ENCODE measurements at regions not wholly inside any gene's neighbourhood (a gene's known extent, or its start where the extent isn't known, plus 50 kb on each side); places are given as distances from the start of the nearest gene placed in this dataset.

GRCh38 chrX:115494161-115494560 is 66.8 kb upstream of the PLS3 start:
- Histone ChIP-seq H3K36me3 (ENCODE audit: control insufficient read depth in 4 of 4, insufficient read depth in 3 of 4, low read depth in 1 of 4, low read length in 3 of 4) (no peaks in the 10 kb centered on the region), H3K27ac (ENCODE audit: low read depth in 1 of 2, low read length in 2 of 2) (no peak overlapping the region), H3K9me3 (ENCODE audit: control insufficient read depth in 4 of 4, low read length in 3 of 4) (no peaks in the 10 kb centered on the region), H3K4me3 (ENCODE audit: low read depth in 1 of 3, low read length in 3 of 3) (no peak overlapping the region), H3K9ac (ENCODE audit: low read depth in 1 of 2, low read length in 2 of 2) (no peak overlapping the region), H3K4me1 (ENCODE audit: control insufficient read depth in 4 of 4, insufficient read depth in 4 of 4, low read length in 3 of 4) (peaks cover 0 to 6% (median 3%) of the 10 kb centered on the region in 4 donors), H3K27me3 (ENCODE audit: control insufficient read depth in 4 of 4, insufficient read depth in 4 of 4, low read length in 3 of 4) (peaks cover 0 to 3% (median 0%) of the 10 kb centered on the region in 4 donors)
- TF ChIP-seq TAF1 (conservative IDR thresholded peaks at IDR 0.05): no peak
- no peak for TF ChIP-seq ATF3 (IDR thresholded peaks at IDR 0.05)
- TF ChIP-seq MAX (IDR thresholded peaks at IDR 0.05): no peak
- TF ChIP-seq HNF4A (conservative IDR thresholded peaks at IDR 0.05): no peak
- TF ChIP-seq EGR1 (IDR thresholded peaks at IDR 0.05; ENCODE audit: low read depth in 2 of 2): no peak
- no peak for TF ChIP-seq FOXA2 (IDR thresholded peaks at IDR 0.05)
- no peak for TF ChIP-seq RXRA (IDR thresholded peaks at IDR 0.05)
- no peak for TF ChIP-seq SP1 (IDR thresholded peaks at IDR 0.05)
- TF ChIP-seq GABPA (IDR thresholded peaks at IDR 0.05 in 1 of 2, conservative IDR thresholded peaks at IDR 0.05 in 1 of 2): no peak
- no peak for TF ChIP-seq REST (IDR thresholded peaks at IDR 0.05)
- TF ChIP-seq FOXA1 (IDR thresholded peaks at IDR 0.05): no peak
- TF ChIP-seq CTCF (IDR thresholded peaks at IDR 0.05; ENCODE audit: low read depth, low read length, missing input control): no peak
- no peak for TF ChIP-seq NR2F2 (IDR thresholded peaks at IDR 0.05)
- no peak for TF ChIP-seq HNF4G (IDR thresholded peaks at IDR 0.05)
- 81% methylated on average over 3 of the region's 3 CpGs for WGBS
- no peak for DNase-seq (ENCODE audit: low spot score)

- no peaks in the 10 kb centered on the region for H3K27me3 ChIP-seq (ENCODE audit: control insufficient read depth in 4 of 4, insufficient read depth in 4 of 4, low read length in 3 of 4)
- peak overlapping the region in 1 of 2 donors; percentile 42 for H3K27ac ChIP-seq (ENCODE audit: low read depth in 1 of 2, low read length in 2 of 2)
- H3K9me3 ChIP-seq (ENCODE audit: control insufficient read depth in 4 of 4, low read length in 3 of 4): no peaks in the 10 kb centered on the region
- no peaks in the 10 kb centered on the region for H3K36me3 ChIP-seq (ENCODE audit: control insufficient read depth in 4 of 4, insufficient read depth in 3 of 4, low read depth in 1 of 4, low read length in 3 of 4)
- 73% methylated on average over 3 of the region's 3 CpGs for WGBS
- TF ChIP-seq YY1 (IDR thresholded peaks at IDR 0.05): peak; percentile 20
- no peak for TF ChIP-seq ATF3 (IDR thresholded peaks at IDR 0.05)
- no peaks in the 10 kb centered on the region for H3K4me1 ChIP-seq (ENCODE audit: control insufficient read depth in 4 of 4, insufficient read depth in 4 of 4, low read length in 3 of 4)
- no peak overlapping the region for H3K4me3 ChIP-seq (ENCODE audit: low read depth in 1 of 3, low read length in 3 of 3)
- DNase-seq (ENCODE audit: low spot score): no peak
- H3K9ac ChIP-seq (ENCODE audit: low read depth in 1 of 2, low read length in 2 of 2): no peak overlapping the region
Observed at GRCh38 chrX:115499112-115499805, 61.7 kb upstream of the PLS3 start.
